Memory B cell (primary cell): ENCODE measurements at regions not wholly inside any gene's neighbourhood (a gene's known extent, or its start where the extent isn't known, plus 50 kb on each side); places are given as distances from the start of the nearest gene placed in this dataset.

Experiments used
- ATAC-seq: fragments of 150-1000 bp; cut with Tn5 transposase; 2 replicates; pipeline ENCODE4 v1.10.0; 2021; ENCODE audit warnings: low read depth, mild to moderate bottlenecking, moderate library complexity
- DNase-seq, 2 donors: peaks; one replicate each; pipeline ENCODE4 v3.0.0; 2022; ENCODE audit warnings: low spot score in 2 of 2
- H3K27ac Mint-ChIP-seq: one replicate; pipeline ENCODE4 v1.8.0; 2022; ENCODE audit warnings: mild to moderate bottlenecking, moderate library complexity, mixed read lengths
- H3K27me3 Mint-ChIP-seq: one replicate; pipeline ENCODE4 v1.8.0; 2022; ENCODE audit warnings: mixed read lengths
- H3K36me3 Mint-ChIP-seq: one replicate; pipeline ENCODE4 v1.8.0; 2022; ENCODE audit warnings: mild to moderate bottlenecking, mixed read lengths
- H3K4me1 Mint-ChIP-seq: one replicate; pipeline ENCODE4 v1.8.0; 2022; ENCODE audit warnings: mixed read lengths
- H3K4me3 Mint-ChIP-seq: one replicate; pipeline ENCODE4 v1.8.0; 2022; ENCODE audit warnings: mild to moderate bottlenecking, moderate library complexity, mixed read lengths
- H3K9me3 Mint-ChIP-seq: one replicate; pipeline ENCODE4 v1.8.0; 2022; ENCODE audit warnings: mixed read lengths

- Mint-ChIP-seq H3K27ac (no peak overlapping the region), H3K4me3 (no peak overlapping the region), H3K36me3 (no peaks in the 10 kb centered on the region), H3K27me3 (peaks cover 12% of the 10 kb centered on the region), H3K9me3 (no peaks in the 10 kb centered on the region), H3K4me1 (no peaks in the 10 kb centered on the region)
- DNase-seq (no peak), ATAC-seq (no peak)
Observed at GRCh38 chr10:118907051-118907450, 122.5 kb upstream of the NANOS1 start.

DNA sequence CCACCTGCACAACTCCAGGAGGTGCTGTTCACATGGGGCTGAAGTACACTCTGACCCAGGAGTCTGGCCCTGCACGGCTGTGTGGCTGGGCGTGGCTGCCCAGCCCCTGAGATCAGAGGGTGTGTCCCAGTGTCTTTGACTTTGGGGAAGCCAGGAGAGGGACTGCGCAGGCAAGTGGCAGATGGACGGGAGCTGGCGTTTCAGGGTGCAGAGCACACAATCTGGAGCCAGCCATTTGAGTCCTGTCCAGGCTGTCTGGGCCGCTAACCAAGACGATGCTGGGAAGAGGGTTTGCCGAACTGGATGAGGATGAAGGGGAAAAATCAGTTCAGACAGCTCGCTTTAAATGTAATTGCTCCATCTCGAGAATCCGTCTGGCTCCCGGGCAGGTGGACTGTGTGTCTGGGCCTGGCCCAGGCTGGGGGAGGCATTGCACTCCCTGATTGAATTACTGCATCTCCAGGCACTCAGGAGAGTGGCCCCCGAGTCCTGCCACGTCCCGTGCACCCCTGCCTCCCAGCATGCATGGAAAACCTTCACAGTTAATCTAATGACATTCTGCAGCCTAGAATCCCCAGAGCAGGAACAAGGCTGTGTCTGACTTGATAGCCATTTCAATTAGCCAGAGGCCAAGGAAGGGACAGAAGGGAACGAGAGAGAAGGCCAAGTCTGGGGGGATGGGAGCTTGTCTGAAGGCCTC, 120.8 kb upstream of the NANOS1 start:
- ATAC-seq (no peak), DNase-seq (no peak)
- H3K4me1 Mint-ChIP-seq = no peaks in the 10 kb centered on the region
- H3K9me3 Mint-ChIP-seq = no peaks in the 10 kb centered on the region
- H3K27ac Mint-ChIP-seq = no peak overlapping the region
- no peaks in the 10 kb centered on the region for H3K36me3 Mint-ChIP-seq
- H3K27me3 Mint-ChIP-seq = peaks cover 12% of the 10 kb centered on the region
- H3K4me3 Mint-ChIP-seq = no peak overlapping the region

DNA sequence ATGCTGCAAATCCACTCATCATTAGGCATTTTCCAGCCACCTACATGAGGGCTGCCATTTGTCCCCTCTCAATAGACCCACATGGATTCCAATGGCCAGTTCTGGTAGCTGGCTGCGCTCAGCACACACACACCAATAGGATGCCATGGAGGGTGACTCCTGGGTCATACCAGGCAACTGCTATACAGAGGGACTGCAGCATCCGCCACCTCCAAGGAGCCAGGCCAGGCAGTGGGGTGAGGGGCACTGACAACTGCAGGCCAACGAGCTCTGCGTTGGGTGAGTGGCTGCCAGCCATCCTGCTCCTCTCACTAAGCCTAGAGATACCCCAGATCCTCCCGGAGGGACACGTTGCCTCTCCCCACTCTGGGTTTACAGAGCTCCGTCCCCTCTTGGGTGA, 118.8 kb upstream of the NANOS1 start:
- H3K27ac Mint-ChIP-seq = no peak overlapping the region
- no peaks in the 10 kb centered on the region for H3K9me3 Mint-ChIP-seq
- no peak for DNase-seq
- no peaks in the 10 kb centered on the region for H3K4me1 Mint-ChIP-seq
- peaks cover 7% of the 10 kb centered on the region for H3K27me3 Mint-ChIP-seq
- H3K4me3 Mint-ChIP-seq = no peak overlapping the region
- no peak for ATAC-seq
- no peaks in the 10 kb centered on the region for H3K36me3 Mint-ChIP-seq

- Mint-ChIP-seq H3K9me3 (no peaks in the 10 kb centered on the region), H3K4me1 (no peaks in the 10 kb centered on the region), H3K36me3 (no peaks in the 10 kb centered on the region), H3K27ac (no peak overlapping the region), H3K4me3 (no peak overlapping the region), H3K27me3 (peaks cover 7% of the 10 kb centered on the region)
- DNase-seq (no peak), ATAC-seq (no peak)
Observed at GRCh38 chr10:118911363-118911762, 118.2 kb upstream of the NANOS1 start.

- Mint-ChIP-seq H3K27ac (no peak overlapping the region), H3K9me3 (no peaks in the 10 kb centered on the region), H3K4me3 (no peak overlapping the region), H3K36me3 (no peaks in the 10 kb centered on the region), H3K27me3 (peaks cover 7% of the 10 kb centered on the region), H3K4me1 (no peaks in the 10 kb centered on the region)
- DNase-seq (no peak), ATAC-seq (no peak)
Observed at GRCh38 chr10:118912961-118913600, 116.4 kb upstream of the NANOS1 start.

DNA sequence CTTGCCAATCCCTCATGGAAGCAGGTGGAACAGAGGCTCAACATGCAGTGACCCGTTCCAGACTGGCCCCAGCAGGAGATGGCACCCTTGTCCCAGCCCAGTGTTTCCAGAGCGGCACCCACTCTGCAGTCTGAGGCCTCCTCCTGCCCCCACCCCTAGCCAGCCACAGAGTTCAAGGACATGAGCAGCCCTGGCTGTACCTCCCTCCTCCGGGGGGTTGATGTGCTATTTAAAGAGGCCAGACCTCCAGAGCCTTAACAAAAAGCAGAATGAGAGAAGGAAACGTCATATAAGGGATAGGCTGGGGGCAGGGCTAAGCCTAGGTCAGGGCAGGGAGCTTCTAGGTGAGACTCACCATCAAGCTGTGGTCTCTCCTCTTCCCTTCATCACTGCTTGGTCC, 115.7 kb upstream of the NANOS1 start:
- H3K9me3 Mint-ChIP-seq = no peaks in the 10 kb centered on the region
- H3K27ac Mint-ChIP-seq = no peak overlapping the region
- no peak for DNase-seq
- peaks cover 7% of the 10 kb centered on the region for H3K27me3 Mint-ChIP-seq
- no peaks in the 10 kb centered on the region for H3K36me3 Mint-ChIP-seq
- no peak overlapping the region for H3K4me3 Mint-ChIP-seq
- ATAC-seq = no peak
- H3K4me1 Mint-ChIP-seq = no peaks in the 10 kb centered on the region

DNA sequence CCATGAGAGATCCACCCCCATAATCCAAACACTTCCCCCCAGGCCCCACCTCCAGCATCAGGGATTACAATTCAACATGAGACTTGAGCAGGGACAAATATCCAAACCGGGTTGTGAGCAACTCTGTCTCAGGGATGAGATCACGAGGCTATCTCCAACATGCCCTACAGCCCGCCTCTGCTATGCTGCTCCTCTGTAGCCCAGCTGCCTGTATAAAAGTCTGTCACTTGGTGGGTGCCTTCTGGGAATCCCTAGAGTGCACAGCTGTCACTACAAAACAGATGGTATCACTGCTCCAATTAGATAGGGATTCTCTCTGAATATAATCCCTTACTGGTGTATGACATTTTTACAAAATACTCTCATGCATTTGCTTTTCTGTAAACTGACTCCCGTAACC, 114.9 kb upstream of the NANOS1 start:
- no peak for DNase-seq
- H3K27ac Mint-ChIP-seq = no peak overlapping the region

GRCh38 chr10:118915161-118915560, 114.4 kb upstream of the NANOS1 start:
- Mint-ChIP-seq H3K27me3 (peaks cover 10% of the 10 kb centered on the region), H3K4me3 (no peak overlapping the region), H3K4me1 (no peaks in the 10 kb centered on the region), H3K9me3 (no peaks in the 10 kb centered on the region), H3K27ac (no peak overlapping the region), H3K36me3 (no peaks in the 10 kb centered on the region)
- DNase-seq (no peak), ATAC-seq (no peak)

More for the DNA sequence above, 114.9 kb upstream of the NANOS1 start:
- ATAC-seq = no peak
- H3K4me3 Mint-ChIP-seq = no peak overlapping the region
- H3K36me3 Mint-ChIP-seq = no peaks in the 10 kb centered on the region
- H3K9me3 Mint-ChIP-seq = no peaks in the 10 kb centered on the region
- no peaks in the 10 kb centered on the region for H3K4me1 Mint-ChIP-seq
- H3K27me3 Mint-ChIP-seq = peaks cover 10% of the 10 kb centered on the region

DNA sequence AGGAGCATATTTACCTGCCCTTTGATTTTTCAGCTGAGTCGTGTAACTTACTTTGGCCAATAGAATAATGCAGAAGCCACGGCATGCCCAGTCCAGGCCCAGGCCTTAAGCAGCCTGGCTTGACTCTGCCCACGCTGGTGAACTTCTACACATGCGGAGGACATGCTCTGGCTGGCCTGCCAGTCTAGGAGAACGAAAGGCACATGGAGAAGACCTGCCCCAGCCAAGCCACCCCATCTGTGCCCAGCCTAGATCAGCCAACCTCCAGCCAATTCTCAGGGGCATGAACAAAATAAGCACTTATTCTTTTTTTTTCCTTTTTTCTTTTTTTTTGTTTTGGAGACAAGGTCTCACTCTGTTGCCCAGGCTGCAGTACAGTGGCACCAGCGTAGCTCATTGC, 112.7 kb upstream of the NANOS1 start:
- no peak overlapping the region for H3K27ac Mint-ChIP-seq
- no peaks in the 10 kb centered on the region for H3K4me1 Mint-ChIP-seq
- H3K27me3 Mint-ChIP-seq = peaks cover 14% of the 10 kb centered on the region
- H3K9me3 Mint-ChIP-seq = no peaks in the 10 kb centered on the region
- no peak overlapping the region for H3K4me3 Mint-ChIP-seq
- DNase-seq = no peak
- ATAC-seq = no peak
- no peaks in the 10 kb centered on the region for H3K36me3 Mint-ChIP-seq

- Mint-ChIP-seq H3K27me3 (peaks cover 14% of the 10 kb centered on the region), H3K27ac (no peak overlapping the region), H3K9me3 (no peaks in the 10 kb centered on the region), H3K4me3 (no peak overlapping the region), H3K36me3 (no peaks in the 10 kb centered on the region), H3K4me1 (no peaks in the 10 kb centered on the region)
- ATAC-seq (no peak), DNase-seq (no peak)
Observed at GRCh38 chr10:118917701-118918100, 111.8 kb upstream of the NANOS1 start.

- DNase-seq (no peak), ATAC-seq (no peak)
- peaks cover 14% of the 10 kb centered on the region for H3K27me3 Mint-ChIP-seq
- no peaks in the 10 kb centered on the region for H3K4me1 Mint-ChIP-seq
- no peak overlapping the region for H3K27ac Mint-ChIP-seq
- no peaks in the 10 kb centered on the region for H3K36me3 Mint-ChIP-seq
- no peaks in the 10 kb centered on the region for H3K9me3 Mint-ChIP-seq
- H3K4me3 Mint-ChIP-seq = no peak overlapping the region
Observed at GRCh38 chr10:118918116-118918515, 111.4 kb upstream of the NANOS1 start.

- no peak for DNase-seq
- H3K9me3 Mint-ChIP-seq = no peaks in the 10 kb centered on the region
- H3K27ac Mint-ChIP-seq = no peak overlapping the region
- H3K4me3 Mint-ChIP-seq = no peak overlapping the region
- peaks cover 14% of the 10 kb centered on the region for H3K27me3 Mint-ChIP-seq
- H3K36me3 Mint-ChIP-seq = no peaks in the 10 kb centered on the region
- H3K4me1 Mint-ChIP-seq = no peaks in the 10 kb centered on the region
- ATAC-seq = no peak
Observed at GRCh38 chr10:118918587-118918986, 110.9 kb upstream of the NANOS1 start.

DNA sequence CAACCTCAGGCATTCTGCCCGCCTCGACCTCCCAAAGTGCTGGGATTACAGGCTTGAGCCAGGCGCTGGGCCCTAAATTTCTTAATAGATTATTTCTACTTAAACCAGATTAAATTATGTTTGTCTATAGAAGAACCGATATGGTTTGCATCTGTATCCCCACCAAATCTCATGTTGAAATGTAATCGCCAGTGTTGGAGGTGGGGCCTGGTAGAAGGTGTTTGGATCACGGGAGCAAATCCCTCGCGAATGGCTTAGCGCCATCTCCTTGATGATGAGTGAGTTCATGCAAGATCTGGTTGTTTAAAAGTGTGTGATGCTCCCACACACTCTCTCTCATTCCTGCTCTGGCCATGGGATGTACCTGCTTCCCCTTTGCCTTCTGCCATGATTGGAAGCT, 109.3 kb upstream of the NANOS1 start:
- Mint-ChIP-seq H3K4me3 (no peak overlapping the region), H3K9me3 (no peaks in the 10 kb centered on the region), H3K36me3 (no peaks in the 10 kb centered on the region), H3K27me3 (peaks cover 15% of the 10 kb centered on the region), H3K27ac (no peak overlapping the region), H3K4me1 (no peaks in the 10 kb centered on the region)
- no peak for DNase-seq
- no peak for ATAC-seq

DNA sequence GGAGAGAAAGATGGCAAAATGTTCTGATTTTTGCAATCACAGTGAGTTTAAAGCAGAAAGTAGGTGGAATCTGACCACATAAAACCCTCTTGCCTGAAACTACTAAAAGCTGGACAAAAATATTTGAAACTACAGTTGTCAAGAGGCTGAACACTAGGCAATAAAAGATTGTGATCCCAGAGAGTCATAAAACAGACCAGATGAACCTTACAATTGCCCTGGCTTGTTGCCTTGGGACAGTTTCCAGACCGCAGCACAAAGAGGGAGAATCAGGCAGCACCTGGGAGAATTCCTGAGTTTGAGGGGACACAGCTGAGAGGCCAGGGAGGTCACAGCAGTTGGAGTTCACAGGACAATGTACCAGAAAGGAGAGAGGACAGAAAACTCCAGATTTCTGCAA, 107.3 kb upstream of the NANOS1 start:
- ATAC-seq = no peak
- H3K4me3 Mint-ChIP-seq = no peak overlapping the region
- no peak for DNase-seq
- H3K36me3 Mint-ChIP-seq = no peaks in the 10 kb centered on the region
- H3K9me3 Mint-ChIP-seq = no peaks in the 10 kb centered on the region
- peaks cover 24% of the 10 kb centered on the region for H3K27me3 Mint-ChIP-seq
- no peaks in the 10 kb centered on the region for H3K4me1 Mint-ChIP-seq
- H3K27ac Mint-ChIP-seq = no peak overlapping the region

DNA sequence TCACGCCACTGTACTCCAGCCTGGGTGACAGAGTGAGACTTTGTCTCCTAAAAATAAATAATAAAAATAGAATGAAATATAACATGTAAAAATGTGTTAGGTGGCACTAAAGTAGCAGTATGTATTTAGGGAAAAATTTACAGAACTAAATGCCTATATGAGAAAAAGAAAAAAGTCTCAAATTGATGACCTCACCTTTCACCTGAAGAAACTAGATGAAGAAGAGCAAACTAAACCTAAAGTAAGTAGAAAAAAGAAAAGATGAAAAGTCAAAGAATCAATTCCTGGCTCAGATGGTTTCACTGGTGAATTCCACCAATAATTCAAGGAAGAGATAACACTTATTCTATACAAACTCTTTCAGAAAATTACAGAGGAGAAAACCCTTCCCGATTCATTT, 106.5 kb upstream of the NANOS1 start:
- Mint-ChIP-seq H3K4me3 (no peak overlapping the region), H3K27me3 (peaks cover 24% of the 10 kb centered on the region), H3K36me3 (no peaks in the 10 kb centered on the region), H3K4me1 (no peaks in the 10 kb centered on the region), H3K27ac (no peak overlapping the region), H3K9me3 (no peaks in the 10 kb centered on the region)
- DNase-seq (no peak), ATAC-seq (no peak)
